Raji (cell line): ENCODE measurements at regions not wholly inside any gene's neighbourhood (a gene's known extent, or its start where the extent isn't known, plus 50 kb on each side); places are given as distances from the start of the nearest gene placed in this dataset.

Experiments used
- POLR2A ChIP-seq: IDR thresholded peaks from 2 replicates; pipeline ENCODE4 v1.6.1; 2011; ENCODE audit warnings: low read depth, low read length, control low read depth; ENCODE audit not compliant: insufficient read depth

GRCh38 chrX:9329056-9329455 lies 135.8 kb upstream of the TBL1X start:
- TF ChIP-seq POLR2A, result no peak

GRCh38 chrX:9330249-9330982 lies 134.4 kb upstream of the TBL1X start:
- TF ChIP-seq POLR2A, result no peak

GRCh38 chrX:9333873-9334560 lies 130.8 kb upstream of the TBL1X start:
- TF ChIP-seq POLR2A, result no peak

GRCh38 chrX:9335251-9335650 lies 129.6 kb upstream of the TBL1X start:
- TF ChIP-seq POLR2A, result no peak

GRCh38 chrX:9336456-9336855 lies 128.4 kb upstream of the TBL1X start:
- TF ChIP-seq POLR2A, result no peak

GRCh38 chrX:9337046-9337445 lies 127.8 kb upstream of the TBL1X start:
- no peak for TF ChIP-seq POLR2A

- TF ChIP-seq POLR2A, result no peak
These were observed 125.9 kb upstream of the TBL1X start for GRCh38 chrX:9338986-9339385.

GRCh38 chrX:9339603-9340491 lies 125.0 kb upstream of the TBL1X start:
- TF ChIP-seq POLR2A, result peak; percentile 43; the same call in 1 of the 2 replicates

- TF ChIP-seq POLR2A, result no peak
These were observed 124.1 kb upstream of the TBL1X start for GRCh38 chrX:9340598-9341290.

GRCh38 chrX:9341291-9342201 lies 123.3 kb upstream of the TBL1X start:
- no peak for TF ChIP-seq POLR2A

GRCh38 chrX:9342561-9343051 lies 122.3 kb upstream of the TBL1X start:
- no peak for TF ChIP-seq POLR2A

GRCh38 chrX:9343971-9344370 lies 120.9 kb upstream of the TBL1X start:
- no peak for TF ChIP-seq POLR2A

GRCh38 chrX:9345957-9346356 lies 118.9 kb upstream of the TBL1X start:
- TF ChIP-seq POLR2A, result no peak

- no peak for TF ChIP-seq POLR2A
These were observed 115.0 kb upstream of the TBL1X start for GRCh38 chrX:9349572-9350494.
